ENCODE measurements at regions not wholly inside any gene's neighbourhood (a gene's known extent, or its start where the extent isn't known, plus 50 kb on each side); places are given as distances from the start of the nearest gene placed in this dataset.

- POLR2A ChIA-PET, result interaction anchor here (0.8 kb wide), 1 partner anchor 69 kb away, joined by 3 read pairs; no protein-coding TSS in a partner anchor
- Histone ChIP-seq H3K4me3 (ENCODE audit: low read depth, low read length) (no peak overlapping the region), H3K36me3 (ENCODE audit: control insufficient read depth, insufficient read depth, low read length) (no peaks in the 10 kb centered on the region), H3K27me3 (ENCODE audit: control insufficient read depth, insufficient read depth, low read length) (no peaks in the 10 kb centered on the region)
- DNase-seq (ENCODE audit: low read depth), result peak; percentile 12
- CTCF ChIA-PET, result interaction anchor here (0.8 to 2.7 kb wide), 6 partner anchors 28 to 60 kb away, joined by 3 to 10 read pairs (median 4); no protein-coding TSS in a partner anchor
- no peak for TF ChIP-seq CTCF (IDR thresholded peaks at IDR 0.05; ENCODE audit: insufficient read depth, low read depth, low read length)
Observed at GRCh38 chr12:65561798-65562382, 262.4 kb upstream of the HMGA2 start.

- no peaks in the 10 kb centered on the region for H3K27me3 ChIP-seq (ENCODE audit: control insufficient read depth, insufficient read depth, low read length)
- no peaks in the 10 kb centered on the region for H3K36me3 ChIP-seq (ENCODE audit: control insufficient read depth, insufficient read depth, low read length)
- ChIA-PET POLR2A (interaction anchor here (0.5 to 1.3 kb wide), 7 partner anchors 18 to 238 kb away, joined by 3 to 11 read pairs (median 4); no protein-coding TSS in a partner anchor), CTCF (interaction anchor here (0.7 to 1.9 kb wide), 8 partner anchors 10 to 253 kb away, joined by 3 to 8 read pairs (median 4); no protein-coding TSS in a partner anchor)
- H3K4me3 ChIP-seq (ENCODE audit: low read depth, low read length), result peak overlapping the region; percentile 5; the same call in 1 of the 2 replicates
- DNase-seq (ENCODE audit: low read depth), result peak; percentile 98
- peak; percentile 23; the same call in 1 of the 2 replicates for TF ChIP-seq CTCF (IDR thresholded peaks at IDR 0.05; ENCODE audit: insufficient read depth, low read depth, low read length)
Observed at GRCh38 chr12:65565601-65566560, 258.4 kb upstream of the HMGA2 start.

- DNase-seq (ENCODE audit: low read depth), result peak; percentile 8
- H3K4me3 ChIP-seq (ENCODE audit: low read depth, low read length), result no peak overlapping the region
- H3K36me3 ChIP-seq (ENCODE audit: control insufficient read depth, insufficient read depth, low read length), result no peaks in the 10 kb centered on the region
- ChIA-PET CTCF (interaction anchor here (0.8 to 1.9 kb wide), 6 partner anchors 10 to 266 kb away, joined by 3 to 8 read pairs (median 4); no protein-coding TSS in a partner anchor), POLR2A (interaction anchor here (0.5 to 1.3 kb wide), 4 partner anchors 35 to 239 kb away, joined by 3 to 11 read pairs (median 4); no protein-coding TSS in a partner anchor)
- no peaks in the 10 kb centered on the region for H3K27me3 ChIP-seq (ENCODE audit: control insufficient read depth, insufficient read depth, low read length)
- no peak for TF ChIP-seq CTCF (IDR thresholded peaks at IDR 0.05; ENCODE audit: insufficient read depth, low read depth, low read length)
Observed at GRCh38 chr12:65566751-65567150, 257.5 kb upstream of the HMGA2 start.

GRCh38 chr12:65567820-65568219, 256.5 kb upstream of the HMGA2 start:
- no peak for TF ChIP-seq CTCF (IDR thresholded peaks at IDR 0.05; ENCODE audit: insufficient read depth, low read depth, low read length)
- Histone ChIP-seq H3K36me3 (ENCODE audit: control insufficient read depth, insufficient read depth, low read length) (no peaks in the 10 kb centered on the region), H3K27me3 (ENCODE audit: control insufficient read depth, insufficient read depth, low read length) (no peaks in the 10 kb centered on the region), H3K4me3 (ENCODE audit: low read depth, low read length) (no peak overlapping the region)
- POLR2A ChIA-PET, result no interaction called here
- CTCF ChIA-PET, result interaction anchor here (1.0 kb wide), 1 partner anchor 34 kb away, joined by 3 read pairs; no protein-coding TSS in a partner anchor
- no peak for DNase-seq (ENCODE audit: low read depth)

GRCh38 chr12:65568517-65568916, 255.8 kb upstream of the HMGA2 start:
- Histone ChIP-seq H3K27me3 (ENCODE audit: control insufficient read depth, insufficient read depth, low read length) (no peaks in the 10 kb centered on the region), H3K4me3 (ENCODE audit: low read depth, low read length) (no peak overlapping the region), H3K36me3 (ENCODE audit: control insufficient read depth, insufficient read depth, low read length) (no peaks in the 10 kb centered on the region)
- DNase-seq (ENCODE audit: low read depth), result no peak
- CTCF ChIA-PET, result interaction anchor here (0.9 to 1.0 kb wide), 3 partner anchors 13 to 34 kb away, joined by 3 read pairs; no protein-coding TSS in a partner anchor
- no peak for TF ChIP-seq CTCF (IDR thresholded peaks at IDR 0.05; ENCODE audit: insufficient read depth, low read depth, low read length)
- POLR2A ChIA-PET, result no interaction called here

All from BJ (cell line).